Endothelial cell of umbilical vein (primary cell): ENCODE measurements at regions not wholly inside any gene's neighbourhood (a gene's known extent, or its start where the extent isn't known, plus 50 kb on each side); places are given as distances from the start of the nearest gene placed in this dataset.

ENCODE experiments used
- EZH2 ChIP-seq: IDR thresholded peaks from 2 replicates; pipeline ENCODE4 v1.6.1; 2012; ENCODE audit warnings: borderline replicate concordance, low read depth, mild to moderate bottlenecking, moderate library complexity, low read length, inconsistent platforms; ENCODE audit not compliant: severe bottlenecking
- FOS ChIP-seq: IDR thresholded peaks from 2 replicates; pipeline ENCODE4 v1.6.1; 2011; ENCODE audit warnings: mild to moderate bottlenecking, low read length, moderate library complexity, borderline replicate concordance; ENCODE audit not compliant: insufficient read depth
- GATA2 ChIP-seq: IDR thresholded peaks from 2 replicates; pipeline ENCODE4 v1.7.0; 2011; ENCODE audit warnings: low read depth, mild to moderate bottlenecking, moderate library complexity, mixed read lengths, low read length; ENCODE audit not compliant: insufficient read length, insufficient read depth
- JUN ChIP-seq: IDR thresholded peaks from 2 replicates; pipeline ENCODE4 v1.6.1; 2011; ENCODE audit warnings: borderline replicate concordance, low read depth; ENCODE audit not compliant: insufficient read length, insufficient read depth
- MYC ChIP-seq: IDR thresholded peaks from one replicate; pipeline ENCODE4 v1.6.1; 2011; ENCODE audit warnings: mild to moderate bottlenecking, low read depth, low read length
- POLR2A ChIP-seq: IDR thresholded peaks from 2 replicates; pipeline ENCODE4 v1.6.1; 2012; ENCODE audit warnings: low read depth, mild to moderate bottlenecking, control low read depth, low read length
- POLR2AphosphoS5 ChIP-seq: IDR thresholded peaks from 2 replicates; pipeline ENCODE4 v1.6.1; 2012; ENCODE audit warnings: low read depth, mild to moderate bottlenecking, control low read depth, low read length, moderate library complexity; ENCODE audit not compliant: insufficient read depth
- TF ChIP-seq, protein P1 (sequence below), 2 donors: IDR thresholded peaks; 1 replicate in 1 of 2; 2 replicates in 1 of 2; pipeline ENCODE4 v1.5.1; 2011; ENCODE audit warnings: low read length in 2 of 2, mild to moderate bottlenecking in 2 of 2, moderate library complexity in 2 of 2, control low read depth in 1 of 2, inconsistent platforms in 1 of 2, low read depth in 1 of 2; ENCODE audit not compliant: insufficient read depth in 1 of 2; ENCODE audit errors: extremely low read depth in 1 of 2
- TF ChIP-seq, protein P2 (sequence below): IDR thresholded peaks from 2 replicates; pipeline ENCODE4 v1.6.1; 2011; ENCODE audit not compliant: insufficient read depth, insufficient read length

DNA sequence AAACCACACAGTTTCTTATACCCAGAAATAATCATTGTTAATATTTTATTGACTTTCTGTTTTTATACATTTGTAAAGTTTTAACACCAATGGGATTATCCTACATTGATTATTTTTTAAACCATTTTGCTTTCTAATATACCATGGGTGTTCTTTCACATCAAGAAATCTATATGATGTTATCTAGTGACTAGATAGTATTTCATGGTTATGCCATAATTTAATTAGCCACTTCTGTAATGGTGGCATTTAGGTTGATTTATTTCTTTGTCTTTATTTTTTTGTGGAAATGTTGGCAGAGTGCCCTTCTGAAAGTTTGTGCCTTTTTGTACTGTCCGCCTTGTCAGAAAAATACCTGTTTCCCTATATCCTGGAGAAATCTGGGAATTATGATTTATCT lies 193.3 kb downstream of the CEP135 start:
- TF ChIP-seq POLR2A (no peak), EZH2 (no peak), FOS (no peak), POLR2AphosphoS5 (no peak), JUN (no peak), MYC (no peak), GATA2 (no peak)
- TF ChIP-seq, protein P1, sequence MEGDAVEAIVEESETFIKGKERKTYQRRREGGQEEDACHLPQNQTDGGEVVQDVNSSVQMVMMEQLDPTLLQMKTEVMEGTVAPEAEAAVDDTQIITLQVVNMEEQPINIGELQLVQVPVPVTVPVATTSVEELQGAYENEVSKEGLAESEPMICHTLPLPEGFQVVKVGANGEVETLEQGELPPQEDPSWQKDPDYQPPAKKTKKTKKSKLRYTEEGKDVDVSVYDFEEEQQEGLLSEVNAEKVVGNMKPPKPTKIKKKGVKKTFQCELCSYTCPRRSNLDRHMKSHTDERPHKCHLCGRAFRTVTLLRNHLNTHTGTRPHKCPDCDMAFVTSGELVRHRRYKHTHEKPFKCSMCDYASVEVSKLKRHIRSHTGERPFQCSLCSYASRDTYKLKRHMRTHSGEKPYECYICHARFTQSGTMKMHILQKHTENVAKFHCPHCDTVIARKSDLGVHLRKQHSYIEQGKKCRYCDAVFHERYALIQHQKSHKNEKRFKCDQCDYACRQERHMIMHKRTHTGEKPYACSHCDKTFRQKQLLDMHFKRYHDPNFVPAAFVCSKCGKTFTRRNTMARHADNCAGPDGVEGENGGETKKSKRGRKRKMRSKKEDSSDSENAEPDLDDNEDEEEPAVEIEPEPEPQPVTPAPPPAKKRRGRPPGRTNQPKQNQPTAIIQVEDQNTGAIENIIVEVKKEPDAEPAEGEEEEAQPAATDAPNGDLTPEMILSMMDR (IDR thresholded peaks at IDR 0.05; ENCODE audit: extremely low read depth in 1 of 2, insufficient read depth in 1 of 2, low read depth in 1 of 2, low read length in 2 of 2), result no peak
- TF ChIP-seq, protein P2, sequence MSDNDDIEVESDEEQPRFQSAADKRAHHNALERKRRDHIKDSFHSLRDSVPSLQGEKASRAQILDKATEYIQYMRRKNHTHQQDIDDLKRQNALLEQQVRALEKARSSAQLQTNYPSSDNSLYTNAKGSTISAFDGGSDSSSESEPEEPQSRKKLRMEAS, result no peak
